KMS-11 (cell line): ENCODE measurements at regions not wholly inside any gene's neighbourhood (a gene's known extent, or its start where the extent isn't known, plus 50 kb on each side); places are given as distances from the start of the nearest gene placed in this dataset.

Experiments
- H2AFZ ChIP-seq: fragments of 200-600 bp; sonication (generic); 2 replicates; pipeline ENCODE4 v1.6.1; 2016; ENCODE audit warnings: antibody characterized with exemption, mixed run types, low read depth
- H3K27ac ChIP-seq: fragments of 200-600 bp; sonication (generic); 2 replicates; pipeline ENCODE4 v1.6.1; 2016; ENCODE audit warnings: mild to moderate bottlenecking, mixed run types
- H3K27me3 ChIP-seq: fragments of 200-600 bp; sonication (generic); 2 replicates; pipeline ENCODE4 v1.6.1; 2017; ENCODE audit warnings: mild to moderate bottlenecking, low read depth, mixed run types, moderate library complexity; ENCODE audit not compliant: insufficient read depth
- H3K36me3 ChIP-seq: fragments of 200-600 bp; sonication (generic); 2 replicates; pipeline ENCODE4 v1.6.1; 2017; ENCODE audit warnings: mild to moderate bottlenecking, mixed run types; ENCODE audit not compliant: insufficient read depth
- H3K4me1 ChIP-seq: fragments of 200-600 bp; sonication (generic); 2 replicates; pipeline ENCODE4 v1.6.1; 2016; ENCODE audit warnings: mild to moderate bottlenecking, low read depth, mixed run types; ENCODE audit not compliant: poor library complexity, severe bottlenecking
- H3K4me2 ChIP-seq: fragments of 200-600 bp; sonication (generic); 2 replicates; pipeline ENCODE4 v1.7.0; 2016; ENCODE audit warnings: mild to moderate bottlenecking, mixed run types
- H3K4me3 ChIP-seq: fragments of 200-600 bp; sonication (generic); IDR thresholded peaks from 2 replicates; pipeline ENCODE4 v1.6.1; 2017; ENCODE audit warnings: low read depth, low read length, mixed read lengths; ENCODE audit not compliant: insufficient read depth
- H3K79me2 ChIP-seq: fragments of 200-600 bp; sonication (generic); 2 replicates; pipeline ENCODE4 v1.6.1; 2016; ENCODE audit warnings: low read depth, mixed run types; ENCODE audit not compliant: insufficient read depth
- H3K9ac ChIP-seq: fragments of 200-600 bp; sonication (generic); 2 replicates; pipeline ENCODE4 v1.6.1; 2016; ENCODE audit warnings: mild to moderate bottlenecking, mixed run types
- H4K20me1 ChIP-seq: fragments of 200-600 bp; sonication (generic); 2 replicates; pipeline ENCODE4 v1.6.1; 2016; ENCODE audit warnings: mild to moderate bottlenecking, mixed run types; ENCODE audit not compliant: insufficient read depth
- CTCF ChIP-seq: fragments of 200-600 bp; sonication (generic); conservative IDR thresholded peaks from 2 replicates; pipeline ENCODE4 v1.6.1; 2017; ENCODE audit warnings: low read depth, mild to moderate bottlenecking, antibody characterized with exemption, low read length, moderate library complexity, mixed read lengths

DNA sequence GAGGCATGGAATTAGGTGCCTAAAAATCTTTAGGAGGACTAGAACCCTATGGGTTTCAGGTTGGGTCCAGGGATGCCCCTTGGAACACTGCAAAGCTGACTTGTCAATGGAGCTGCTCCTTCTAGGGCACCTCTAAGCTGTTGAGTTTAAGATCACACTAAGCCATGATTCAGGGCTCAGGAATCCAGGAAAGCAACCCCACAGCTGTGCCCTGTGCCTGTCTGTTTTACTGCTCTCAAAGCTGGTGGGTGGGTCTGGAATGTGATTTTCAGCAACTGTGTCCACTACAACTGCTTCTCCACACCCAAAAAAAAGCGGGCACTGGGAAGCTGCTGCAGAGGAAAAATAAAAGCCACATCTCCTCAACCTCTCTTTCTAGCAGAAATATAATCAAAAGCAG is 310.4 kb upstream of the MOCS1 start:
- H3K27ac ChIP-seq = no peak overlapping the region
- no peaks in the 10 kb centered on the region for H4K20me1 ChIP-seq
- no peaks in the 10 kb centered on the region for H3K79me2 ChIP-seq
- TF ChIP-seq CTCF = no peak
- H3K36me3 ChIP-seq = no peaks in the 10 kb centered on the region
- H3K4me1 ChIP-seq = no peaks in the 10 kb centered on the region
- H2AFZ ChIP-seq = no peak overlapping the region
- H3K4me2 ChIP-seq = no peak overlapping the region
- H3K9ac ChIP-seq = no peak overlapping the region
- no peaks in the 10 kb centered on the region for H3K27me3 ChIP-seq
- no peak overlapping the region for H3K4me3 ChIP-seq

- Histone ChIP-seq H3K27ac (no peak overlapping the region), H3K27me3 (no peaks in the 10 kb centered on the region), H3K9ac (no peak overlapping the region), H4K20me1 (no peaks in the 10 kb centered on the region), H3K36me3 (no peaks in the 10 kb centered on the region), H2AFZ (no peak overlapping the region), H3K4me2 (no peak overlapping the region), H3K79me2 (no peaks in the 10 kb centered on the region), H3K4me3 (no peak overlapping the region), H3K4me1 (no peaks in the 10 kb centered on the region)
- TF ChIP-seq CTCF = no peak
Measured at GRCh38 chr6:40232698-40233097, 298.4 kb upstream of the MOCS1 start.

- H2AFZ ChIP-seq = no peak overlapping the region
- H3K4me1 ChIP-seq = no peaks in the 10 kb centered on the region
- no peaks in the 10 kb centered on the region for H3K36me3 ChIP-seq
- no peak overlapping the region for H3K4me3 ChIP-seq
- no peak overlapping the region for H3K27ac ChIP-seq
- H3K4me2 ChIP-seq = no peak overlapping the region
- no peaks in the 10 kb centered on the region for H3K27me3 ChIP-seq
- H3K79me2 ChIP-seq = no peaks in the 10 kb centered on the region
- H3K9ac ChIP-seq = no peak overlapping the region
- no peaks in the 10 kb centered on the region for H4K20me1 ChIP-seq
- TF ChIP-seq CTCF = no peak
Measured at GRCh38 chr6:40227735-40228134, 293.5 kb upstream of the MOCS1 start.

DNA sequence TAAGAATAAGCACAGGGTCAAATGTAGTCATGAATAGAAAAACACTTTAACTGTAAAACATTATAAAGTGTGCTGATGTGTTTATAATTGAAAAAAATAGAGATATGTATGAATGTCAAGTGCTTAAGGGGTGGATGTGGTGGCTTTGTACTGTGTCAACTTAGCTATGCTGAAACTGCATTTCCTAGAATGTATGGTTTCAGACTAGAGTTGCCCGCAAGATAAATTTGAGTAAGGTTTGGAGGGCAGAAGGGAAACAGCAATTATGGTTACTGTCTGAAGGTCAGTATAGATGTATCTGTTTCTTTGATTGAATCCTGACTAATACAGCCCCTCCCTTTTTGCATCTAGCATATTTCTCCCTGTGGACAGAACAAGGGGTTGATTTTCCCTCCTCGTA is 288.1 kb upstream of the MOCS1 start:
- no peak for TF ChIP-seq CTCF
- Histone ChIP-seq H3K27ac (no peak overlapping the region), H3K36me3 (no peaks in the 10 kb centered on the region), H3K4me1 (no peaks in the 10 kb centered on the region), H2AFZ (no peak overlapping the region), H3K27me3 (no peaks in the 10 kb centered on the region), H4K20me1 (no peaks in the 10 kb centered on the region), H3K4me2 (no peak overlapping the region), H3K4me3 (no peak overlapping the region), H3K9ac (no peak overlapping the region), H3K79me2 (no peaks in the 10 kb centered on the region)

DNA sequence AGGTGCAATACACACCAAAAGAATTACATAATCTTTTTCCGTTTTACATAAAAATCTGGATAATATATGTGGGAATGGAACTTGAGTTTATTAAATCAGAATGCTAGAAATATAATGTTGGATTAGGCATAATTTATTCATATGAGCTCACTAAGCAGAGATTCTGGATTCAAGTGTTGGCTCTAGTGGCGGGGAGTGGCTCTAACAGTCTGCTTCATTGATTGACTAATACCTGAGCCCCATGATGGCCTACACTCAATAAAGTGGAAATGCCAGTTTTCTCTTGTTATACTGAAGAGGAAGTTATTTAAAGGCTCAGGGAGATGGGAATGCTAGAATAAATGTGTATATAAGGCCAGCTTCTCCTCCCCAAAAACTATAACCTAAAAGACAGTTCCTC is 285.5 kb upstream of the MOCS1 start:
- no peaks in the 10 kb centered on the region for H3K27me3 ChIP-seq
- H3K27ac ChIP-seq = no peak overlapping the region
- H3K4me1 ChIP-seq = no peaks in the 10 kb centered on the region
- H3K4me2 ChIP-seq = no peak overlapping the region
- no peak overlapping the region for H3K4me3 ChIP-seq
- no peak overlapping the region for H3K9ac ChIP-seq
- H3K36me3 ChIP-seq = no peaks in the 10 kb centered on the region
- no peak overlapping the region for H2AFZ ChIP-seq
- TF ChIP-seq CTCF = no peak
- no peaks in the 10 kb centered on the region for H3K79me2 ChIP-seq
- H4K20me1 ChIP-seq = no peaks in the 10 kb centered on the region
